ENCODE measurements at regions not wholly inside any gene's neighbourhood (a gene's known extent, or its start where the extent isn't known, plus 50 kb on each side); places are given as distances from the start of the nearest gene placed in this dataset.

GRCh38 chr6:71656121-71656520 is 230.2 kb upstream of the RIMS1 start:
- TF ChIP-seq POLR2A (IDR thresholded peaks at IDR 0.05) (no peak), CTCF (IDR thresholded peaks at IDR 0.05) (no peak)

All from thyroid gland (tissue), 4 donors.